ENCODE measurements at regions not wholly inside any gene's neighbourhood (a gene's known extent, or its start where the extent isn't known, plus 50 kb on each side); places are given as distances from the start of the nearest gene placed in this dataset.

DNA sequence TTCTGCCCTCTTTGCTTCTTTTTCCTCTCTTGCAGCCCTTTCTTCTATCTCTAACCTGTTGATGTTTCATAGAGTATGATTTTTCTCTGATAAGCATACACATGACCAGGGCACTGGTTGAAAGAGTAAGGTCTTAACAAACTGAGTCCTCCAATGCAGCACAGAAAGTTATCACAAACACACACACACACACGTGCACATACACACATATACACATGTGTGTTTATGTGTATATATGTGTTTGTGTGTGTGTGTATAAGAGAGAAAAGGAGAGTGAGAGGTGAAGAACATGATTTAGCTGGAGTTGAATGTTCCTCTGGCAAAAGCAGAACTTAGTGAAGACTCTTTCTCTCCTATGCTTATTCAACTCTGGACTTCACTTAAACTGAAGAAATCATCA, 130.0 kb downstream of the KLF6 start:
- TF ChIP-seq, protein P1, sequence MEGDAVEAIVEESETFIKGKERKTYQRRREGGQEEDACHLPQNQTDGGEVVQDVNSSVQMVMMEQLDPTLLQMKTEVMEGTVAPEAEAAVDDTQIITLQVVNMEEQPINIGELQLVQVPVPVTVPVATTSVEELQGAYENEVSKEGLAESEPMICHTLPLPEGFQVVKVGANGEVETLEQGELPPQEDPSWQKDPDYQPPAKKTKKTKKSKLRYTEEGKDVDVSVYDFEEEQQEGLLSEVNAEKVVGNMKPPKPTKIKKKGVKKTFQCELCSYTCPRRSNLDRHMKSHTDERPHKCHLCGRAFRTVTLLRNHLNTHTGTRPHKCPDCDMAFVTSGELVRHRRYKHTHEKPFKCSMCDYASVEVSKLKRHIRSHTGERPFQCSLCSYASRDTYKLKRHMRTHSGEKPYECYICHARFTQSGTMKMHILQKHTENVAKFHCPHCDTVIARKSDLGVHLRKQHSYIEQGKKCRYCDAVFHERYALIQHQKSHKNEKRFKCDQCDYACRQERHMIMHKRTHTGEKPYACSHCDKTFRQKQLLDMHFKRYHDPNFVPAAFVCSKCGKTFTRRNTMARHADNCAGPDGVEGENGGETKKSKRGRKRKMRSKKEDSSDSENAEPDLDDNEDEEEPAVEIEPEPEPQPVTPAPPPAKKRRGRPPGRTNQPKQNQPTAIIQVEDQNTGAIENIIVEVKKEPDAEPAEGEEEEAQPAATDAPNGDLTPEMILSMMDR (IDR thresholded peaks at IDR 0.05), result no peak
- TF ChIP-seq POLR2A (IDR thresholded peaks at IDR 0.05), result no peak

Data from right lobe of liver (tissue), 4 donors.